CD14-positive monocyte (primary cell): ENCODE measurements at regions not wholly inside any gene's neighbourhood (a gene's known extent, or its start where the extent isn't known, plus 50 kb on each side); places are given as distances from the start of the nearest gene placed in this dataset.

ENCODE experiments used
- DNase-seq, 3 donors: peaks; one replicate each; pipeline ENCODE4 v3.0.0-alpha.2; 2011 to 2022
- H2AFZ ChIP-seq: 2 replicates; pipeline ENCODE4 v1.6.0; 2012; ENCODE audit warnings: mild to moderate bottlenecking, low read depth, low read length, inconsistent platforms; ENCODE audit not compliant: insufficient read depth, poor library complexity, severe bottlenecking
- H3K27ac ChIP-seq, 2 donors: 1 replicate in 1 of 2; 2 replicates in 1 of 2; pipeline ENCODE4 v1.5.1; 2012 to 2013; ENCODE audit warnings: low read length in 2 of 2, control low read depth in 1 of 2, inconsistent platforms in 1 of 2, low read depth in 1 of 2, mild to moderate bottlenecking in 1 of 2
- H3K27me3 ChIP-seq, 2 donors: one replicate each; pipeline versions ENCODE4 v1.6.0 to v1.6.1; 2011 to 2013; ENCODE audit warnings: low read length in 2 of 2; ENCODE audit not compliant: control insufficient read depth in 2 of 2, insufficient read depth in 2 of 2
- H3K36me3 ChIP-seq, 2 donors: replicated peaks in 1 of 2; 1 replicate in 1 of 2; 2 replicates in 1 of 2; pipeline versions ENCODE4 v1.5.1 to v1.6.1; 2012 to 2013; ENCODE audit warnings: low read length in 2 of 2, control low read depth in 1 of 2, inconsistent platforms in 1 of 2, mild to moderate bottlenecking in 1 of 2; ENCODE audit not compliant: insufficient read depth in 2 of 2, control insufficient read depth in 1 of 2
- H3K4me1 ChIP-seq, 2 donors: 1 replicate in 1 of 2; 2 replicates in 1 of 2; pipeline versions ENCODE4 v1.5.1 to v1.6.1; 2012 to 2013; ENCODE audit warnings: low read length in 2 of 2, control low read depth in 1 of 2, inconsistent platforms in 1 of 2, mild to moderate bottlenecking in 1 of 2, moderate library complexity in 1 of 2; ENCODE audit not compliant: insufficient read depth in 2 of 2, control insufficient read depth in 1 of 2
- H3K4me2 ChIP-seq: replicated peaks from 2 replicates; pipeline ENCODE3; 2012; ENCODE audit warnings: low read length, moderate library complexity, mild to moderate bottlenecking; ENCODE audit not compliant: poor library complexity, severe bottlenecking; ENCODE audit errors: extremely low read depth
- H3K4me3 ChIP-seq, 3 experiments: fragments of 200-600 bp in 1 of 3; sonication (generic) in 1 of 3; replicated peaks in 1 of 3; 1 replicate in 2 of 3; 2 replicates in 1 of 3; pipeline ENCODE4 v1.5.1; 2011 to 2013; ENCODE audit warnings: low read length in 3 of 3, mild to moderate bottlenecking in 3 of 3, control low read depth in 2 of 3, low read depth in 2 of 3, inconsistent platforms in 1 of 3, moderate library complexity in 1 of 3
- H3K79me2 ChIP-seq: 2 replicates; pipeline ENCODE4 v1.6.0; 2012; ENCODE audit warnings: mild to moderate bottlenecking, control low read depth, inconsistent platforms, low read length, moderate library complexity; ENCODE audit not compliant: insufficient read depth
- H3K9ac ChIP-seq: 2 replicates; pipeline ENCODE4 v1.6.0; 2017; ENCODE audit warnings: low read length, mild to moderate bottlenecking; ENCODE audit not compliant: insufficient read depth, poor library complexity, severe bottlenecking
- H3K9me3 ChIP-seq, 2 donors: replicated peaks in 1 of 2; 1 replicate in 1 of 2; 2 replicates in 1 of 2; pipeline versions ENCODE4 v1.5.1 to v1.6.1; 2012 to 2013; ENCODE audit warnings: low read length in 2 of 2, control low read depth in 1 of 2; ENCODE audit not compliant: control insufficient read depth in 1 of 2, insufficient read depth in 1 of 2
- H4K20me1 ChIP-seq: 2 replicates; pipeline ENCODE4 v1.6.0; 2012; ENCODE audit warnings: mild to moderate bottlenecking, low read length, control low read depth, moderate library complexity; ENCODE audit not compliant: insufficient read depth
- H3K27ac Mint-ChIP-seq, 7 donors: one replicate each; pipeline ENCODE4 v1.8.0; 2020; ENCODE audit warnings: mild to moderate bottlenecking in 7 of 7, mixed read lengths in 7 of 7, moderate library complexity in 6 of 7, inconsistent platforms in 2 of 7
- H3K27me3 Mint-ChIP-seq, 3 donors: one replicate each; pipeline ENCODE4 v1.8.0; 2021 to 2022; ENCODE audit warnings: low read depth in 3 of 3, mild to moderate bottlenecking in 3 of 3, mixed read lengths in 3 of 3, moderate library complexity in 3 of 3, inconsistent platforms in 1 of 3
- H3K36me3 Mint-ChIP-seq, 2 donors: one replicate each; pipeline ENCODE4 v1.8.0; 2020; ENCODE audit warnings: mixed read lengths in 2 of 2, inconsistent platforms in 1 of 2, mild to moderate bottlenecking in 1 of 2
- H3K4me1 Mint-ChIP-seq: one replicate; pipeline ENCODE4 v1.8.0; 2020; ENCODE audit warnings: mild to moderate bottlenecking, mixed read lengths
- H3K4me3 Mint-ChIP-seq, 2 donors: one replicate each; pipeline ENCODE4 v1.8.0; 2020; ENCODE audit warnings: mild to moderate bottlenecking in 2 of 2, mixed read lengths in 2 of 2, moderate library complexity in 1 of 2
- H3K9me3 Mint-ChIP-seq, 7 donors: one replicate each; pipeline ENCODE4 v1.8.0; 2020 to 2022; ENCODE audit warnings: mixed read lengths in 7 of 7, mild to moderate bottlenecking in 6 of 7, moderate library complexity in 6 of 7, inconsistent platforms in 2 of 7
- CTCF ChIP-seq: fragments of 200-600 bp; IDR thresholded peaks from one replicate; pipeline ENCODE4 v1.8.0; 2022; ENCODE audit warnings: antibody characterized with exemption, mild to moderate bottlenecking
- WGBS: methylation state at CpG from one replicate; pipeline ENCODE4 v1.1.5; 2013; ENCODE audit warnings: missing lambda C conversion rate; ENCODE audit not compliant: insufficient coverage; 5-methylcytosine and 5-hydroxymethylcytosine counted together
- intact Hi-C, 2 donors: fragments of 100-400 bp; cut with micrococcal nuclease; formaldehyde crosslinking; loops; one replicate each; pipeline versions ENCODE4 v1.15.0 to v1.15.1; 2023

GRCh38 chr11:13118650-13119049 is 109.5 kb downstream of the RASSF10 start:
- Histone ChIP-seq H3K79me2 (no peaks in the 10 kb centered on the region), H3K4me2 (no peak overlapping the region)

GRCh38 chr11:13119361-13119760 is 110.2 kb downstream of the RASSF10 start:
- Histone ChIP-seq H3K4me2 (no peak overlapping the region), H3K27ac (no peak overlapping the region), H4K20me1 (no peaks in the 10 kb centered on the region), H3K36me3 (no peaks in the 10 kb centered on the region), H3K79me2 (no peaks in the 10 kb centered on the region), H3K4me3 (no peak overlapping the region), H2AFZ (no peak overlapping the region), H3K27me3 (no peaks in the 10 kb centered on the region), H3K9me3 (no peaks in the 10 kb centered on the region), H3K4me1 (no peaks in the 10 kb centered on the region), H3K9ac (no peak overlapping the region)
- Mint-ChIP-seq H3K36me3 (no peaks in the 10 kb centered on the region), H3K4me1 (no peaks in the 10 kb centered on the region), H3K9me3 (peaks cover 0 to 4% (median 2%) of the 10 kb centered on the region in 7 donors), H3K27ac (no peak overlapping the region), H3K4me3 (no peak overlapping the region), H3K27me3 (peaks cover 5 to 15% (median 7%) of the 10 kb centered on the region in 3 donors)
- intact Hi-C loops: no loop called here
- no peak for TF ChIP-seq CTCF
- 95% methylated on average over 2 of the region's 2 CpGs for WGBS
- no peak for DNase-seq

More at GRCh38 chr11:13118650-13119049, 109.5 kb downstream of the RASSF10 start:
- Histone ChIP-seq H3K36me3 (no peaks in the 10 kb centered on the region), H3K9ac (no peak overlapping the region), H3K4me1 (no peaks in the 10 kb centered on the region), H3K9me3 (no peaks in the 10 kb centered on the region), H2AFZ (no peak overlapping the region), H3K27ac (no peak overlapping the region), H4K20me1 (no peaks in the 10 kb centered on the region), H3K27me3 (no peaks in the 10 kb centered on the region), H3K4me3 (no peak overlapping the region)
- H3K27me3 Mint-ChIP-seq: peaks cover 5 to 17% (median 10%) of the 10 kb centered on the region in 3 donors
- intact Hi-C loops: no loop called here
- 97% methylated on average over 3 of the region's 3 CpGs for WGBS
- H3K36me3 Mint-ChIP-seq: no peaks in the 10 kb centered on the region
- no peak for DNase-seq
- no peak for TF ChIP-seq CTCF
- no peaks in the 10 kb centered on the region for H3K4me1 Mint-ChIP-seq
- peaks cover 0 to 4% (median 2%) of the 10 kb centered on the region in 7 donors for H3K9me3 Mint-ChIP-seq
- no peak overlapping the region for H3K27ac Mint-ChIP-seq
- no peak overlapping the region for H3K4me3 Mint-ChIP-seq
